HCT116 (cell line): ENCODE measurements at regions not wholly inside any gene's neighbourhood (a gene's known extent, or its start where the extent isn't known, plus 50 kb on each side); places are given as distances from the start of the nearest gene placed in this dataset.

Experiments
- CTCF ChIP-seq, 3 experiments: fragments of 200-600 bp in 1 of 3; sonication (generic) in 1 of 3; IDR thresholded peaks in 2 of 3; conservative IDR thresholded peaks in 1 of 3; 2 replicates each; pipeline ENCODE4 v1.5.1; 2012 to 2017; ENCODE audit warnings: low read depth in 2 of 3, low read length in 2 of 3, antibody characterized with exemption in 1 of 3, borderline replicate concordance in 1 of 3, control low read depth in 1 of 3, mild to moderate bottlenecking in 1 of 3, mixed read lengths in 1 of 3, mixed run types in 1 of 3, moderate library complexity in 1 of 3; ENCODE audit not compliant: insufficient read depth in 1 of 3
- ELF1 ChIP-seq: IDR thresholded peaks from 2 replicates; pipeline ENCODE4 v1.6.1; 2012; ENCODE audit warnings: low read depth, borderline replicate concordance
- FOSL1 ChIP-seq: IDR thresholded peaks from 2 replicates; pipeline ENCODE4 v1.6.1; 2012; ENCODE audit warnings: low read depth
- POLR2A ChIP-seq: IDR thresholded peaks from 2 replicates; pipeline ENCODE4 v1.7.0; 2011; ENCODE audit warnings: borderline replicate concordance; ENCODE audit not compliant: insufficient read depth, insufficient read length; ENCODE audit errors: extremely low read depth
- RAD21 ChIP-seq: IDR thresholded peaks from 2 replicates; pipeline ENCODE4 v1.6.1; 2012; ENCODE audit warnings: low read depth, mild to moderate bottlenecking
- YY1 ChIP-seq: IDR thresholded peaks from 2 replicates; pipeline ENCODE4 v1.6.1; 2011; ENCODE audit warnings: low read length, low read depth, moderate library complexity, mild to moderate bottlenecking; ENCODE audit not compliant: insufficient replicate concordance; ENCODE audit errors: extremely low read depth
- TF ChIP-seq, protein P1 (sequence below): IDR thresholded peaks from 2 replicates; pipeline ENCODE4 v1.6.1; 2012

GRCh38 chr2:41079011-41079410, 627.1 kb upstream of the SLC8A1 start:
- TF ChIP-seq CTCF (IDR thresholded peaks at IDR 0.05 in 2 of 3, conservative IDR thresholded peaks at IDR 0.05 in 1 of 3; ENCODE audit: borderline replicate concordance in 1 of 3, insufficient read depth in 1 of 3, low read depth in 2 of 3, low read length in 2 of 3) (no peak), ELF1 (no peak), POLR2A (no peak), FOSL1 (no peak), YY1 (no peak), RAD21 (no peak)
- TF ChIP-seq, protein P1, sequence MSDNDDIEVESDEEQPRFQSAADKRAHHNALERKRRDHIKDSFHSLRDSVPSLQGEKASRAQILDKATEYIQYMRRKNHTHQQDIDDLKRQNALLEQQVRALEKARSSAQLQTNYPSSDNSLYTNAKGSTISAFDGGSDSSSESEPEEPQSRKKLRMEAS: no peak
